PC-9 (cell line): ENCODE measurements at regions not wholly inside any gene's neighbourhood (a gene's known extent, or its start where the extent isn't known, plus 50 kb on each side); places are given as distances from the start of the nearest gene placed in this dataset.

Source experiments
- EZH2 ChIP-seq: fragments of 200-600 bp; sonication (generic); IDR thresholded peaks from 2 replicates; pipeline ENCODE4 v1.8.0; 2017; ENCODE audit warnings: antibody characterized with exemption, low read depth
- TF ChIP-seq, protein P1 (sequence below): fragments of 200-600 bp; sonication (generic); conservative IDR thresholded peaks from 2 replicates; pipeline ENCODE4 v1.6.1; 2017; ENCODE audit warnings: mixed run types, antibody characterized with exemption, mild to moderate bottlenecking, moderate library complexity

- TF ChIP-seq, protein P1, sequence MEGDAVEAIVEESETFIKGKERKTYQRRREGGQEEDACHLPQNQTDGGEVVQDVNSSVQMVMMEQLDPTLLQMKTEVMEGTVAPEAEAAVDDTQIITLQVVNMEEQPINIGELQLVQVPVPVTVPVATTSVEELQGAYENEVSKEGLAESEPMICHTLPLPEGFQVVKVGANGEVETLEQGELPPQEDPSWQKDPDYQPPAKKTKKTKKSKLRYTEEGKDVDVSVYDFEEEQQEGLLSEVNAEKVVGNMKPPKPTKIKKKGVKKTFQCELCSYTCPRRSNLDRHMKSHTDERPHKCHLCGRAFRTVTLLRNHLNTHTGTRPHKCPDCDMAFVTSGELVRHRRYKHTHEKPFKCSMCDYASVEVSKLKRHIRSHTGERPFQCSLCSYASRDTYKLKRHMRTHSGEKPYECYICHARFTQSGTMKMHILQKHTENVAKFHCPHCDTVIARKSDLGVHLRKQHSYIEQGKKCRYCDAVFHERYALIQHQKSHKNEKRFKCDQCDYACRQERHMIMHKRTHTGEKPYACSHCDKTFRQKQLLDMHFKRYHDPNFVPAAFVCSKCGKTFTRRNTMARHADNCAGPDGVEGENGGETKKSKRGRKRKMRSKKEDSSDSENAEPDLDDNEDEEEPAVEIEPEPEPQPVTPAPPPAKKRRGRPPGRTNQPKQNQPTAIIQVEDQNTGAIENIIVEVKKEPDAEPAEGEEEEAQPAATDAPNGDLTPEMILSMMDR = no peak
- no peak for TF ChIP-seq EZH2
Measured at GRCh38 chr1:93733340-93733739, 51.7 kb upstream of the BCAR3 start.
